Breast epithelium (tissue), 3 donors: ENCODE measurements at regions not wholly inside any gene's neighbourhood (a gene's known extent, or its start where the extent isn't known, plus 50 kb on each side); places are given as distances from the start of the nearest gene placed in this dataset.

Source experiments
- CTCF ChIP-seq, 3 donors: fragments of 450-650 bp; IDR thresholded peaks; one replicate each; pipeline ENCODE4 v1.5.1; 2016 to 2017; ENCODE audit warnings: antibody characterized with exemption in 3 of 3, mild to moderate bottlenecking in 3 of 3, moderate library complexity in 3 of 3
- POLR2A ChIP-seq: fragments of 450-650 bp; IDR thresholded peaks from one replicate; pipeline ENCODE4 v1.6.1; 2016; ENCODE audit warnings: antibody characterized with exemption, mild to moderate bottlenecking, moderate library complexity
- POLR2AphosphoS5 ChIP-seq, 3 donors: sonication (generic); formaldehyde crosslinking; IDR thresholded peaks; one replicate each; pipeline ENCODE4 v1.6.1; 2017; ENCODE audit warnings: antibody characterized with exemption in 3 of 3

DNA sequence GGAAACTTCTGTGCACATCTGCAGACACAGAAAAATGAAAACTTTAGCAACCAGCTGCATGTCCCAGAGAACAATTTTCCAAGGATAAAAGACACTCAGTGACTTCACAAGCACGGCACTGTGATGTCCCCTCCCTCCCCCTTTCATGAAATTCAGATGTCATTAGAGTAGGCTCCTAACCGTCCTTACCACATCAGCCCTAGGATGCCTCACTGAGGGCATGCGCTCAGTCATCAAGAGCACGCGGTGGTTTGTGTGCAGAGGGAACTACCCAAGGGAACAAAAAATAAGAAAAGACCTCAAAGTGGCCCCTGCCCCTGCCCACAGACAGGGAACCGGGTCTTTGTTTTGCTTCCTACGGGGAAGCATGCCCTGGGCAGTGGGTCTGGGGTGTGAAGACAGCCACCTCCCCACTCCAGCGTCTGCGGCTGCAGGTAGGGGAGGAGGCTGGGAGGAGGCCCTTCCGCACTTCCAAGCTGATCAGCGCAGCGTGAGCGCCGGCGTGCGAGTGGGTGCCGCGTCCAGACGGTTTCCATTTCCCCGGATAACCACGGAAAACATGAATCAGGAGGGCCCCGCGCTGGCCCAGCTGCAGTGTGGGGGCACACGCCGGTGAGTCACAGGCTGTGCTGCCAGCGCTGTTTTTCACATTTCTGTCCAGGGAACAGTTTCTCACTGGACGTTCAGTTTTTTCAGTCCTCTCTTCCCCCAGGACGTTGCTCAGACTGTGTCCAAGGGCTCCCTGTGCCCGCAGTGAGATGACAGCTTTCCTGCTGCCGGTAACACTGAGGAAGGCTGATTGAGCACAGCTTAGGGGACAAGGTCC lies 70.6 kb downstream of the COPS8 start:
- TF ChIP-seq POLR2AphosphoS5 (IDR thresholded peaks at IDR 0.05) (peak; percentile 33 to 93 (median 39)), CTCF (IDR thresholded peaks at IDR 0.05) (no peak), POLR2A (no peak)
